H9 (cell line): ENCODE measurements at regions not wholly inside any gene's neighbourhood (a gene's known extent, or its start where the extent isn't known, plus 50 kb on each side); places are given as distances from the start of the nearest gene placed in this dataset.

ENCODE experiments used
- DNase-seq: peaks from one replicate; pipeline ENCODE4 v3.0.0-alpha.2; 2017
- H2AFZ ChIP-seq: one replicate; pipeline ENCODE4 v1.6.1; 2013; ENCODE audit warnings: mild to moderate bottlenecking, low read length, control low read depth, moderate library complexity
- H2AK5ac ChIP-seq: 2 replicates; pipeline ENCODE4 v1.6.1; 2013; ENCODE audit warnings: low read length, control low read depth, mixed read lengths; ENCODE audit not compliant: insufficient read length
- H2BK120ac ChIP-seq: one replicate; pipeline ENCODE4 v1.6.1; 2013; ENCODE audit warnings: low read depth, mild to moderate bottlenecking, low read length, control low read depth, inconsistent platforms; ENCODE audit not compliant: poor library complexity, severe bottlenecking
- H2BK12ac ChIP-seq: 2 replicates; pipeline ENCODE4 v1.6.1; 2013; ENCODE audit warnings: low read length, control low read depth, mixed read lengths, low read depth; ENCODE audit not compliant: insufficient read length
- H2BK15ac ChIP-seq: 2 replicates; pipeline ENCODE4 v1.6.1; 2013; ENCODE audit warnings: low read depth, low read length, control low read depth
- H2BK20ac ChIP-seq: one replicate; pipeline ENCODE4 v1.6.1; 2013; ENCODE audit warnings: low read depth, mild to moderate bottlenecking, low read length, control low read depth, inconsistent platforms; ENCODE audit not compliant: poor library complexity, severe bottlenecking
- H2BK5ac ChIP-seq: 2 replicates; pipeline ENCODE4 v1.6.1; 2013; ENCODE audit warnings: low read length, control low read depth, mixed read lengths; ENCODE audit not compliant: insufficient read length
- H3K14ac ChIP-seq: 2 replicates; pipeline ENCODE4 v1.6.1; 2013; ENCODE audit warnings: low read length, control low read depth; ENCODE audit not compliant: insufficient read depth
- H3K18ac ChIP-seq: 2 replicates; pipeline ENCODE4 v1.6.1; 2013; ENCODE audit warnings: low read depth, mild to moderate bottlenecking, mixed read lengths, low read length, control low read depth; ENCODE audit not compliant: insufficient read length
- H3K23ac ChIP-seq: 2 replicates; pipeline ENCODE4 v1.6.1; 2013; ENCODE audit warnings: low read length, control low read depth, mixed read lengths, low read depth; ENCODE audit not compliant: insufficient read length
- H3K23me2 ChIP-seq: 2 replicates; pipeline ENCODE4 v1.6.1; 2013; ENCODE audit warnings: low read depth, mild to moderate bottlenecking, mixed read lengths, low read length, control low read depth; ENCODE audit not compliant: insufficient read length, poor library complexity, severe bottlenecking
- H3K27ac ChIP-seq: 2 replicates; pipeline ENCODE4 v1.5.1; 2013; ENCODE audit warnings: low read length, control low read depth, mixed read lengths, low read depth; ENCODE audit not compliant: insufficient read length
- H3K27me3 ChIP-seq: 2 replicates; pipeline ENCODE4 v1.6.1; 2013; ENCODE audit warnings: low read length, control low read depth, inconsistent platforms; ENCODE audit not compliant: insufficient read depth
- H3K4ac ChIP-seq: 2 replicates; pipeline ENCODE4 v1.6.1; 2013; ENCODE audit warnings: low read depth, mild to moderate bottlenecking, control low read depth, inconsistent platforms, low read length, moderate library complexity
- H3K4me1 ChIP-seq: 2 replicates; pipeline ENCODE4 v1.6.1; 2013; ENCODE audit warnings: low read length, control low read depth, inconsistent platforms; ENCODE audit not compliant: insufficient read depth
- H3K4me2 ChIP-seq: 2 replicates; pipeline ENCODE4 v1.6.1; 2013; ENCODE audit warnings: low read length, control low read depth, mixed read lengths; ENCODE audit not compliant: insufficient read length, insufficient read depth
- H3K56ac ChIP-seq: 2 replicates; pipeline ENCODE4 v1.6.1; 2013; ENCODE audit warnings: low read depth, mild to moderate bottlenecking, mixed read lengths, low read length, control low read depth; ENCODE audit not compliant: insufficient read length
- H3K79me1 ChIP-seq: 2 replicates; pipeline ENCODE4 v1.6.1; 2013; ENCODE audit warnings: low read depth, mild to moderate bottlenecking, moderate library complexity, low read length, control low read depth, inconsistent platforms; ENCODE audit not compliant: insufficient read depth, poor library complexity, severe bottlenecking
- H3K79me2 ChIP-seq: 2 replicates; pipeline ENCODE4 v1.6.1; 2013; ENCODE audit warnings: low read length, control low read depth, inconsistent platforms; ENCODE audit not compliant: insufficient read depth
- H3K9ac ChIP-seq: 2 replicates; pipeline ENCODE4 v1.6.1; 2013; ENCODE audit warnings: low read length, control low read depth, mixed read lengths; ENCODE audit not compliant: insufficient read length; ENCODE audit errors: extremely low read depth
- H3K9me3 ChIP-seq: one replicate; pipeline ENCODE4 v1.6.1; 2013; ENCODE audit warnings: low read depth, low read length, inconsistent platforms; ENCODE audit not compliant: control insufficient read depth
- H3T11ph ChIP-seq: one replicate; pipeline ENCODE4 v1.6.1; 2013; ENCODE audit warnings: mild to moderate bottlenecking, low read length, control low read depth, inconsistent platforms
- H4K20me1 ChIP-seq: one replicate; pipeline ENCODE4 v1.6.1; 2013; ENCODE audit not compliant: control insufficient read depth, insufficient read length, insufficient read depth
- H4K5ac ChIP-seq: 2 replicates; pipeline ENCODE4 v1.6.1; 2013; ENCODE audit warnings: low read depth, mild to moderate bottlenecking, mixed read lengths, low read length, control low read depth; ENCODE audit not compliant: insufficient read length
- H4K8ac ChIP-seq: replicated peaks from 2 replicates; pipeline ENCODE4 v1.6.1; 2013; ENCODE audit warnings: low read length, control low read depth, mixed read lengths, low read depth; ENCODE audit not compliant: insufficient read length
- H4K91ac ChIP-seq: 2 replicates; pipeline ENCODE4 v1.6.1; 2013; ENCODE audit warnings: low read depth, mild to moderate bottlenecking, moderate library complexity, mixed read lengths, low read length, control low read depth; ENCODE audit not compliant: insufficient read length
- H3K27ac Mint-ChIP-seq, 3 experiments: 2 replicates in 2 of 3; 3 replicates in 1 of 3; pipeline ENCODE4 v1.8.0; 2020 to 2021; ENCODE audit warnings: mixed read lengths in 3 of 3, mild to moderate bottlenecking in 1 of 3, moderate library complexity in 1 of 3
- H3K27me3 Mint-ChIP-seq: 2 replicates; pipeline ENCODE4 v1.8.0; 2021; ENCODE audit warnings: low read depth, mild to moderate bottlenecking, moderate library complexity, mixed read lengths
- H3K36me3 Mint-ChIP-seq, 3 experiments: 2 replicates in 2 of 3; 3 replicates in 1 of 3; pipeline ENCODE4 v1.8.0; 2020 to 2021; ENCODE audit warnings: low read depth in 3 of 3, mixed read lengths in 3 of 3; ENCODE audit not compliant: insufficient read depth in 1 of 3
- H3K4me1 Mint-ChIP-seq, 2 experiments: 2 replicates each; pipeline ENCODE4 v1.8.0; 2020; ENCODE audit warnings: mixed read lengths in 2 of 2
- H3K4me3 Mint-ChIP-seq, 2 experiments: 2 replicates in 1 of 2; 3 replicates in 1 of 2; pipeline ENCODE4 v1.8.0; 2020 to 2021; ENCODE audit warnings: mild to moderate bottlenecking in 2 of 2, mixed read lengths in 2 of 2, moderate library complexity in 1 of 2
- H3K9me3 Mint-ChIP-seq, 2 experiments: 2 replicates in 1 of 2; 3 replicates in 1 of 2; pipeline ENCODE4 v1.8.0; 2020; ENCODE audit warnings: mild to moderate bottlenecking in 2 of 2, mixed read lengths in 2 of 2, moderate library complexity in 1 of 2
- WGBS: extraction: QIAGEN DNeasy Blood & Tissue Kit; methylation state at CpG from one replicate; pipeline ENCODE4 v1.1.7; 2013; ENCODE audit warnings: missing lambda C conversion rate, low lambda C conversion rate, mixed read lengths; ENCODE audit not compliant: insufficient read length; ENCODE audit errors: extremely low coverage; 5-methylcytosine and 5-hydroxymethylcytosine counted together
- TF ChIP-seq, protein P1 (sequence below): fragments of 200-600 bp; sonication (generic); conservative IDR thresholded peaks from 3 replicates; pipeline ENCODE4 v1.8.0; 2021; ENCODE audit warnings: antibody characterized with exemption, mild to moderate bottlenecking

- Mint-ChIP-seq H3K9me3 (no peaks in the 10 kb centered on the region), H3K4me1 (no peaks in the 10 kb centered on the region), H3K27me3 (no peaks in the 10 kb centered on the region), H3K27ac (no peak overlapping the region), H3K36me3 (no peaks in the 10 kb centered on the region), H3K4me3 (no peak overlapping the region)
- Histone ChIP-seq H2BK15ac (no peak overlapping the region), H3K14ac (no peak overlapping the region), H3K9me3 (no peaks in the 10 kb centered on the region), H2AK5ac (no peak overlapping the region), H3K23ac (no peak overlapping the region), H3K79me2 (no peaks in the 10 kb centered on the region), H3K56ac (no peak overlapping the region), H3K79me1 (no peaks in the 10 kb centered on the region), H2BK20ac (no peak overlapping the region), H4K91ac (no peak overlapping the region), H2BK5ac (no peak overlapping the region), H3K27me3 (no peaks in the 10 kb centered on the region), H4K20me1 (no peaks in the 10 kb centered on the region), H3K4me1 (no peaks in the 10 kb centered on the region), H3K23me2 (no peaks in the 10 kb centered on the region), H3K18ac (no peak overlapping the region), H2BK120ac (no peak overlapping the region), H3K4ac (no peak overlapping the region), H4K8ac (no peak overlapping the region), H3K9ac (no peak overlapping the region), H3K4me2 (no peak overlapping the region), H2AFZ (no peak overlapping the region), H4K5ac (no peak overlapping the region), H3T11ph (no peak overlapping the region), H3K27ac (no peak overlapping the region), H2BK12ac (no peak overlapping the region)
- WGBS: 100% methylated on average over 1 of the region's 2 CpGs
- TF ChIP-seq, protein P1, sequence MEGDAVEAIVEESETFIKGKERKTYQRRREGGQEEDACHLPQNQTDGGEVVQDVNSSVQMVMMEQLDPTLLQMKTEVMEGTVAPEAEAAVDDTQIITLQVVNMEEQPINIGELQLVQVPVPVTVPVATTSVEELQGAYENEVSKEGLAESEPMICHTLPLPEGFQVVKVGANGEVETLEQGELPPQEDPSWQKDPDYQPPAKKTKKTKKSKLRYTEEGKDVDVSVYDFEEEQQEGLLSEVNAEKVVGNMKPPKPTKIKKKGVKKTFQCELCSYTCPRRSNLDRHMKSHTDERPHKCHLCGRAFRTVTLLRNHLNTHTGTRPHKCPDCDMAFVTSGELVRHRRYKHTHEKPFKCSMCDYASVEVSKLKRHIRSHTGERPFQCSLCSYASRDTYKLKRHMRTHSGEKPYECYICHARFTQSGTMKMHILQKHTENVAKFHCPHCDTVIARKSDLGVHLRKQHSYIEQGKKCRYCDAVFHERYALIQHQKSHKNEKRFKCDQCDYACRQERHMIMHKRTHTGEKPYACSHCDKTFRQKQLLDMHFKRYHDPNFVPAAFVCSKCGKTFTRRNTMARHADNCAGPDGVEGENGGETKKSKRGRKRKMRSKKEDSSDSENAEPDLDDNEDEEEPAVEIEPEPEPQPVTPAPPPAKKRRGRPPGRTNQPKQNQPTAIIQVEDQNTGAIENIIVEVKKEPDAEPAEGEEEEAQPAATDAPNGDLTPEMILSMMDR: no peak
- no peak for DNase-seq
These were observed 469.6 kb upstream of the NRG3 start for GRCh38 chr10:81405399-81405798.
